GM12864 (cell line): ENCODE measurements at regions not wholly inside any gene's neighbourhood (a gene's known extent, or its start where the extent isn't known, plus 50 kb on each side); places are given as distances from the start of the nearest gene placed in this dataset.

Source experiments
- DNase-seq: peaks from one replicate; pipeline ENCODE4 v3.0.0-alpha.2; 2011; ENCODE audit warnings: low read depth
- H3K4me3 ChIP-seq: 2 replicates; pipeline ENCODE4 v1.5.1; 2011; ENCODE audit warnings: mild to moderate bottlenecking, low read depth, low read length, control low read depth
- TF ChIP-seq, protein P1 (sequence below): IDR thresholded peaks from 2 replicates; pipeline ENCODE4 v1.5.1; 2011; ENCODE audit warnings: low read depth, mild to moderate bottlenecking, moderate library complexity, low read length, control low read depth, inconsistent platforms; ENCODE audit errors: missing control alignments

DNA sequence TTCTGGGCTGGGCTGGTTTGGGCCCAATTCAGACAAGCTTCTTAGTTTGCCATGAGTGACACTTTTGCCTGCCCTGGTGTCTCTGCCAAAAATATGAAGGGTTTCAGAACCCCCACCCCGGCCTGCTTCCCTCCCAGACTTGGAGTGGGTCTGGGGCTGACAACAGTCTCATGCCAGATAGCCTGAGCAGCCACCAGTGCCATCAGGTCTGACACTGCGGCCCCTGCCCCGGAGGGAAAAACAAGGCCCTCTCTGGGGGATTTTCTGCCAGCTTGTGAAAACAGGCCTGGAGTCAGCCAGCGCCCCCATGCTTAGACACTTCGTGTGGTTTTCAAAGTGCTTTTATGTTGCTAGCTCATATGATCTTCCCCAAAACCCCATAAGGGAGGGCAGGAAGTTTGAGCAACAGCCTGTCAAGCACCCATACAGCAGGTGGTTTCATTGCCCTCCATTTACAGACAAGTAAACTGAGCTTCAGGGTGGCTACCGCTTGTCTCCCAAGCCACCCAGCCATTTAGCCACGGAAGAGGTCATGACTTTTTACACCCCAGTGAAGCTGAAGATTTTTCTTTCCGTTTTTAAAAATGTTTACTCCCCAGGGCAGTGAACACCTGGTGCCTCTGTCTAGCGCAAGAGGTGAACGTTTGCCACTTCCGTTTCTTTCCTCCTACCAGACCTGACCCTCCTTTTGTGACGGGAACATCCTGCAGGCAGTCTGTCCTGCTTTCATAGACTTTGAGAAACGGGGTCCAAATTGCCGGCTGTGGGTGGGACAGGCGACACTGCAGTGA, 300.6 kb downstream of the SEC14L1 start:
- H3K4me3 ChIP-seq, result peak overlapping the region; percentile 7; the same call in 1 of the 2 replicates
- peak; percentile 98 for DNase-seq
- TF ChIP-seq, protein P1, sequence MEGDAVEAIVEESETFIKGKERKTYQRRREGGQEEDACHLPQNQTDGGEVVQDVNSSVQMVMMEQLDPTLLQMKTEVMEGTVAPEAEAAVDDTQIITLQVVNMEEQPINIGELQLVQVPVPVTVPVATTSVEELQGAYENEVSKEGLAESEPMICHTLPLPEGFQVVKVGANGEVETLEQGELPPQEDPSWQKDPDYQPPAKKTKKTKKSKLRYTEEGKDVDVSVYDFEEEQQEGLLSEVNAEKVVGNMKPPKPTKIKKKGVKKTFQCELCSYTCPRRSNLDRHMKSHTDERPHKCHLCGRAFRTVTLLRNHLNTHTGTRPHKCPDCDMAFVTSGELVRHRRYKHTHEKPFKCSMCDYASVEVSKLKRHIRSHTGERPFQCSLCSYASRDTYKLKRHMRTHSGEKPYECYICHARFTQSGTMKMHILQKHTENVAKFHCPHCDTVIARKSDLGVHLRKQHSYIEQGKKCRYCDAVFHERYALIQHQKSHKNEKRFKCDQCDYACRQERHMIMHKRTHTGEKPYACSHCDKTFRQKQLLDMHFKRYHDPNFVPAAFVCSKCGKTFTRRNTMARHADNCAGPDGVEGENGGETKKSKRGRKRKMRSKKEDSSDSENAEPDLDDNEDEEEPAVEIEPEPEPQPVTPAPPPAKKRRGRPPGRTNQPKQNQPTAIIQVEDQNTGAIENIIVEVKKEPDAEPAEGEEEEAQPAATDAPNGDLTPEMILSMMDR, result peak; percentile 19

DNA sequence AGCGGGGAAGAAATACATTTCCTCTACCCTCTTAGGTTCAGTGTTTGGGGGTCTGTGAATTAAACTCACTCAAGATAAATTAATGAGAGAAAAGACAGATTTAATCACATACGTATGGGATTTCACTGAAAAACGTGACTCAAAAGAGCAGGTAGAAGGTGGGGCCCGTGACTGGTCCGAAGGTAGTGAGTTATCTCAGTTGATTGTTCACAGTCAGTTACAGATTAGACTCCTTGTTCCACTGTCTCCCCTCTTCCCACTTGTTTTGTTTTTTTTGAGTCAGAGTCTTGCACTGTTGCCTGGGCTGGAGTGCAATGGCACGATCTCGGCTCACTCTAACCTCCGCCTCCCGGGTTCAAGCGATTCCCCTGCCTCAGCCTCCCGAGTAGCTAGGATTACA, 301.2 kb downstream of the SEC14L1 start:
- no peak for DNase-seq
- TF ChIP-seq, protein P1, result no peak
- H3K4me3 ChIP-seq, result peak overlapping the region; percentile 7; the same call in 1 of the 2 replicates

DNA sequence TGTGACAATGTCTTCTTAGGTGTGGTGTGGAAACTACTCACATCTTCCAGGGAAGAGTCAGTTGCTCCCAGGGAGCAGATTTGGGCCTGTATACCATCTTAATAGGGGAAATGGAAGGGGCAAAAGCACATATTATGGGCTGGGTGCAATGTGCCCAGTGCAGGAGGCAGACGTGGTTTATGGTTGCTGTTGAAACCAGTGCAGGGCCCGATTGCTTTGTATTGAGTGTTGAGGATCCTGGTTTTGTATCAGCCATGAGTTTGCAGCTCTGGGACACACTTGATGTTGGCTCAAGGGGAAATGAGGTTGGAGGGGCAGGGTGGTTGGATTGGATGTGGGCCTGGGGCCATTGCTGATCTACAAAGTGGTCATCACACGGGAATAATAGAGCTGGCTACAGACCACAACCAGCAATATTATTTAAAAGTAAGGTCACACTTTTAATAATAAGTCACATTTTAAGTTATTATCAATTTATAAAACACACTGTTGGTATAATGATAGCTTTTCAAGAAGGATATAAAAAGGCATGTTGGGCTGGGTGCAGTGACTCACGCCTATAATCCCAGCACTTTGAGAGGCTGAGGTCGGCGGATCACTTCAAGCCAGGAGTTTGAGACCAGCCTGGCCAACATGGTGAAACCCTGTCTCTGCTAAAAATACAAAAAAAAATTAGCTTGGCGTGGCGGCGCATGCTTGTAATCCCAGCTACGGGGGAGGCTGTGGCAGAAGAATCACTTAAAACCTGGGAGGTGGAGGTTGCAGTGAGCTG, 302.4 kb downstream of the SEC14L1 start:
- TF ChIP-seq, protein P1, result no peak

GRCh38 chr17:77443748-77444260, 303.0 kb downstream of the SEC14L1 start:
- no peak overlapping the region for H3K4me3 ChIP-seq
- TF ChIP-seq, protein P1, result no peak
- DNase-seq, result no peak

More for the DNA sequence above, 302.4 kb downstream of the SEC14L1 start:
- no peak for DNase-seq
- H3K4me3 ChIP-seq, result no peak overlapping the region

DNA sequence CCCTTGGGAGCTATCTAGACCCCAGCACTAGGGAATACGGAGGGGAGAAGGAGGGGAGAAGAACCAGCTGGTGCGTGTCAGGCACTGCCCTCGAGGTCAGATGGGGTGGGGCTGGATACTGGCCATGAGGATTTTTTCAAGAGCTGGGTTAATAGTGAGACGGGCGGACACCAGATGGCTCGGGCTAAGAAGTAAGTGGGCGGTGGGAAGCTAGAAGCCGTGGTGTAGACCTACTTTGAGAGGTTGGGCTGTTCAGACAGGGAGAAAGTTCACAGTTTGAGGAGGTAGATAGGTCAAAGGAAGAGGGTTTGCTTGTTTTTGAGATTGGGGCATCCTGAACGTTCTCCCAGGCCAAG, 303.8 kb downstream of the SEC14L1 start:
- TF ChIP-seq, protein P1, result no peak
- peak overlapping the region; percentile 4; the same call in 1 of the 2 replicates for H3K4me3 ChIP-seq
- DNase-seq, result peak; percentile 80

DNA sequence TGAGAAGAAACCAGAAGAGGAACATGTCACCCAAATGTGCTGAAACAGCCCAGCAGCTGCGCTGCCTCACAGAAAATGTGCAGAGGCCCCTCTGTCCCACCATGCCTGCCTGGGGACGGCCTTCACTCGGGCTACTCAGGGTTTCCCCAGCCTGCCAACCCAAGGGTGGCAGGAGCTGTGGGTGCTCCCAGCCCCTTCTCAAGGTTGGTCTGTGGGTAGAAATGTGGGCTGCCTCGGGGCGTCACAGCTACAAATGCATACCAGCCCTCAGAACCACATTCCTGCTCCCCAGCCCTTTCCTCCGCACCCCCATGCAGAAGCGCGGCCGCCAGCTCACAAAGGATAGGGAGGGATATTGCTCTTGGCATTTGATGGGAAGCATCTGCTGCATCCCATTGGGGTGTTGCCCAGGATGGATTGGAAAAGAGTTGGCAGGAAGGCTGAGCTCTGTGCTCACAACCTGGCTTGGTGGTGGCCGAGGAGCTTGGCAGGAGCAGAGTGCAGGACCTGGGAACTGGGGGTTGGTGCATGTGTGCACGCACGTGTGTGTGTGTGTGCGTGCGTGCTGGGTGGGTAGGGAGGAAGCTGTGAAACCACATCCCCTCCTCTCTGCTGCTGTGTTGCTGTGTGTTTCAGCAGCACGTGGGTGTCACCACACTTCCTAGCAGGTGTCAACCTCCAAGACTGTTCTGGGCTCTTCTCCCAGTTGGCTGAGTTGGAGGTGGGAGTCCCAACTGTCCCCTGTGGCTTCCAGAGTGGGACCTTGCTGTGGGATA, 304.4 kb downstream of the SEC14L1 start:
- TF ChIP-seq, protein P1, result no peak
- peak overlapping the region; percentile 4 for H3K4me3 ChIP-seq
- peak; percentile 95 for DNase-seq
